Heart right ventricle (tissue), 16 donors: ENCODE measurements at regions not wholly inside any gene's neighbourhood (a gene's known extent, or its start where the extent isn't known, plus 50 kb on each side); places are given as distances from the start of the nearest gene placed in this dataset.

Experiments used
- ATAC-seq, 8 donors: fragments of 200-7000 bp; cut with Tn5 transposase; one replicate each; pipeline ENCODE4 v1.9.1; 2020; ENCODE audit warnings: mild to moderate bottlenecking in 8 of 8, moderate library complexity in 8 of 8, moderate number of reproducible peaks in 1 of 8
- DNase-seq, 2 donors: peaks; one replicate each; pipeline ENCODE4 v3.0.0-alpha.2; 2020
- H3K27ac ChIP-seq, 10 donors: fragments of 200-600 bp; sonication (generic) in 2 of 10; one replicate each; pipeline versions ENCODE4 v1.5.0 to v1.8.0; 2020 to 2022; ENCODE audit warnings: mild to moderate bottlenecking in 3 of 10
- H3K27me3 ChIP-seq, 7 donors: fragments of 200-600 bp; one replicate each; pipeline ENCODE4 v1.8.0; 2021 to 2022; ENCODE audit warnings: mild to moderate bottlenecking in 2 of 7
- H3K36me3 ChIP-seq, 9 donors: fragments of 200-600 bp; sonication (generic) in 1 of 9; one replicate each; pipeline versions ENCODE4 v1.5.0 to v1.8.0; 2020 to 2022; ENCODE audit warnings: mild to moderate bottlenecking in 2 of 9
- H3K4me1 ChIP-seq, 9 donors: fragments of 200-600 bp; sonication (generic) in 1 of 9; one replicate each; pipeline versions ENCODE4 v1.5.0 to v1.8.0; 2020 to 2022; ENCODE audit warnings: mild to moderate bottlenecking in 4 of 9
- H3K4me3 ChIP-seq, 10 donors: fragments of 200-600 bp; sonication (generic) in 2 of 10; one replicate each; pipeline versions ENCODE4 v1.5.0 to v1.8.0; 2020 to 2022; ENCODE audit warnings: mild to moderate bottlenecking in 7 of 10, moderate library complexity in 2 of 10
- H3K9me3 ChIP-seq, 11 donors: fragments of 200-600 bp in 10 of 11; sonication (generic) in 2 of 11; one replicate each; pipeline versions ENCODE4 v1.5.0 to v1.8.0; 2013 to 2022; ENCODE audit warnings: mild to moderate bottlenecking in 2 of 11, control low read depth in 1 of 11, moderate library complexity in 1 of 11
- CTCF ChIP-seq, 9 donors: fragments of 200-600 bp; sonication (generic) in 2 of 9; IDR thresholded peaks; one replicate each; pipeline versions ENCODE4 v1.5.0 to v1.8.0; 2021 to 2022; ENCODE audit warnings: antibody characterized with exemption in 9 of 9, mild to moderate bottlenecking in 5 of 9, moderate library complexity in 1 of 9
- WGBS, 2 donors: extraction: QIAGEN DNeasy Blood & Tissue Kit; methylation state at CpG; one replicate each; pipeline ENCODE4 v1.1.7; 2013; ENCODE audit warnings: inconsistent platforms in 1 of 2; 5-methylcytosine and 5-hydroxymethylcytosine counted together
- intact Hi-C, 10 donors: fragments of 100-400 bp; cut with DNase I; formaldehyde crosslinking; loops; one replicate each; pipeline versions ENCODE4 v1.11.1 to v1.14.2; 2022
- donor health status: Arrhythmogenic right ventricular cardiomyopathy.
- donor health status: ischemic (EF 13 %, LVEDD 7.1; RV severe dilation, severe dysfunction).
- donor health status: healthy with polysubstance abuse.
- donor health status: DM: no; HTN: yes; CAD: no.
- donor health status: DM: no; HTN: no; CAD: no.
- donor health status: ischemic (EF 25% LVEDD 6.9; RV normal size, moderate dysfunction).
- donor health status: ischemic (EF 25% LVEDD 5.7; RV mildly dilated, moderate dysfunction).
- donor health status: healthy.
- donor health status: DM: yes; HTN: yes; CAD: no.
- donor health status: Ischemic cardiomyopathy.
- donor health status: ischemic (EF 35%, LVEDD 5.7; RV mildly dilated, moderate dysfunction).
- donor health status: nonischemic (EF 11% LVEDD 7.7; RV severe dilation, severe dysfunction).
- donor health status: DM: yes; HTN: yes; CAD: no.
- donor health status: PGD.
- donor health status: ischemic (EF 29% LVEDD 5.4; RV normal size, mild dysfunction).
- donor health status: nonischemic (EF 23%, LVEDD 6.1; RV moderate dilation, normal function).

- no peak for DNase-seq
- no peak for TF ChIP-seq CTCF (IDR thresholded peaks at IDR 0.05)
- peak overlapping the region in 7 of 10 donors; percentile 42 to 71 (median 56) for H3K27ac ChIP-seq
Measured at GRCh38 chr5:120388016-120388781, 75.9 kb upstream of the PRR16 start.

GRCh38 chr5:120394259-120394658, 69.8 kb upstream of the PRR16 start:
- Histone ChIP-seq H3K4me1 (no peaks in the 10 kb centered on the region), H3K4me3 (no peak overlapping the region), H3K36me3 (no peaks in the 10 kb centered on the region), H3K9me3 (peaks cover 0 to 7% (median 0%) of the 10 kb centered on the region in 11 donors), H3K27me3 (no peaks in the 10 kb centered on the region), H3K27ac (no peak overlapping the region)
- DNase-seq: no peak
- no peak for TF ChIP-seq CTCF (IDR thresholded peaks at IDR 0.05)
- intact Hi-C loops: no loop called here
- no peak for ATAC-seq

More at GRCh38 chr5:120388016-120388781, 75.9 kb upstream of the PRR16 start:
- intact Hi-C loops: loop anchor here in 1 of 10 donors (2.0 kb wide), 1 partner anchor 13 kb away; no protein-coding TSS in a partner anchor
- ATAC-seq: peak; percentile 41 to 88 (median 68)
- Histone ChIP-seq H3K4me1 (peaks cover 0 to 22% (median 3%) of the 10 kb centered on the region in 9 donors), H3K36me3 (no peaks in the 10 kb centered on the region), H3K27me3 (no peaks in the 10 kb centered on the region), H3K4me3 (no peak overlapping the region), H3K9me3 (no peaks in the 10 kb centered on the region)
- WGBS, 2 donors: 57% methylated on average over 1 of the region's 1 CpG

- intact Hi-C loops: no loop called here
- TF ChIP-seq CTCF (IDR thresholded peaks at IDR 0.05): no peak
- ATAC-seq (no peak), DNase-seq (no peak)
- H3K9me3 ChIP-seq: peaks cover 0 to 13% (median 0%) of the 10 kb centered on the region in 11 donors
- no peaks in the 10 kb centered on the region for H3K4me1 ChIP-seq
- no peak overlapping the region for H3K27ac ChIP-seq
- no peaks in the 10 kb centered on the region for H3K36me3 ChIP-seq
- H3K27me3 ChIP-seq: no peaks in the 10 kb centered on the region
- H3K4me3 ChIP-seq: no peak overlapping the region
Measured at GRCh38 chr5:120396186-120396585, 67.9 kb upstream of the PRR16 start.

- ATAC-seq: no peak
- intact Hi-C loops: no loop called here
- 83 to 88% methylated on average over 1 of the region's 1 CpG for WGBS, 2 donors
Measured at GRCh38 chr5:120400356-120400755, 63.7 kb upstream of the PRR16 start.

More at GRCh38 chr5:120400356-120400755, 63.7 kb upstream of the PRR16 start:
- no peak for DNase-seq
- peaks cover 0 to 11% (median 0%) of the 10 kb centered on the region in 11 donors for H3K9me3 ChIP-seq
- H3K4me1 ChIP-seq: peaks cover 0 to 6% (median 1%) of the 10 kb centered on the region in 9 donors
- no peaks in the 10 kb centered on the region for H3K27me3 ChIP-seq
- no peaks in the 10 kb centered on the region for H3K36me3 ChIP-seq
- H3K27ac ChIP-seq: no peak overlapping the region
- H3K4me3 ChIP-seq: no peak overlapping the region
- TF ChIP-seq CTCF (IDR thresholded peaks at IDR 0.05): no peak
